ENCODE measurements at regions not wholly inside any gene's neighbourhood (a gene's known extent, or its start where the extent isn't known, plus 50 kb on each side); places are given as distances from the start of the nearest gene placed in this dataset.

DNA sequence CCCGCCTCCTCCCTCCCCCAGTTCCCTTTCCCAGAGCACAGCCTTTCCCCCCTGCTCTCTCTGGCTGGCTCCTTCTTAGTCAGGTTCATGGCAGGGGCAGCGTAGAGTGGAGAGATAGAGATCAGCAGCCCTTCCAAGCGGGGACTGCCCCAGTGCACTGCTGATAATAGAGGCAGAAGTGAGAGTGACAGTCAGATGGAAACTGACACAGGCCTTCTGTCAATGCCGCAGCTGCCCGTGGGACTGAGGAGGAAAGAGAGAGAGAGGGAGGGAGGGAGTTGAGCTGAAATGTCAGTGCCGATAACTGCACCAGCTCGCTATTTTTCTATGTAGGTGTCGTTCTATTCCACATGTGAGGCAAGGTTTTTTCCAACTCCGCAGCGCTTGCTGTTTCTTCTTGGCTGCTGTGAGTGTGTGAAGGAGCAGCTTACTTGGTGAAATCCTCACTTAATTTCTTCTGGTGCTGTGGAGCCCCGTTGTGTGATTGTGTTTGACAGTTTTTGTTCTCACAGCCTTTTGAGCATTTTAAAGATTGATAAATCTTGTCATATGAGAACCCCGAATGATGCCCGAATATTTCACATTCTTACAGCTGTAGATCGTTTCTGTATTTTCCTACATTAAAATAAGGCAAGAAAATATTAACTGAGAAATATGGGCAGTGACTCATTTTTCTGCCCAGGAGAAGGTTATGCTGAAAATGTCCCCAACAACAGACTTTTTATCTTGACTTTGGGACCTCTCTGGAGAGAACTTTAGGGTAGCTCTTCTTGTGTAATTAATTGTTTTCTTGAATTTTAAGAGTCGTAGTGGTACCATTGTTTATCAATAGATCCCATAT lies 386.4 kb upstream of the MMS22L start:
- TF ChIP-seq, protein P1, sequence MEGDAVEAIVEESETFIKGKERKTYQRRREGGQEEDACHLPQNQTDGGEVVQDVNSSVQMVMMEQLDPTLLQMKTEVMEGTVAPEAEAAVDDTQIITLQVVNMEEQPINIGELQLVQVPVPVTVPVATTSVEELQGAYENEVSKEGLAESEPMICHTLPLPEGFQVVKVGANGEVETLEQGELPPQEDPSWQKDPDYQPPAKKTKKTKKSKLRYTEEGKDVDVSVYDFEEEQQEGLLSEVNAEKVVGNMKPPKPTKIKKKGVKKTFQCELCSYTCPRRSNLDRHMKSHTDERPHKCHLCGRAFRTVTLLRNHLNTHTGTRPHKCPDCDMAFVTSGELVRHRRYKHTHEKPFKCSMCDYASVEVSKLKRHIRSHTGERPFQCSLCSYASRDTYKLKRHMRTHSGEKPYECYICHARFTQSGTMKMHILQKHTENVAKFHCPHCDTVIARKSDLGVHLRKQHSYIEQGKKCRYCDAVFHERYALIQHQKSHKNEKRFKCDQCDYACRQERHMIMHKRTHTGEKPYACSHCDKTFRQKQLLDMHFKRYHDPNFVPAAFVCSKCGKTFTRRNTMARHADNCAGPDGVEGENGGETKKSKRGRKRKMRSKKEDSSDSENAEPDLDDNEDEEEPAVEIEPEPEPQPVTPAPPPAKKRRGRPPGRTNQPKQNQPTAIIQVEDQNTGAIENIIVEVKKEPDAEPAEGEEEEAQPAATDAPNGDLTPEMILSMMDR (conservative IDR thresholded peaks at IDR 0.05; ENCODE audit: low read length), result no peak
- TF ChIP-seq EZH2phosphoT487 (IDR thresholded peaks at IDR 0.05; ENCODE audit: borderline replicate concordance), result no peak
- Histone ChIP-seq H3K27me3 (ENCODE audit: insufficient read depth, low read length, poor library complexity, severe bottlenecking) (no peaks in the 10 kb centered on the region), H3K9me2 (replicated peaks; ENCODE audit: low read depth, low read length) (no peaks in the 10 kb centered on the region), H2AFZ (ENCODE audit: low read length) (no peak overlapping the region), H3K9me3 (ENCODE audit: insufficient read depth, low read depth, low read length) (no peaks in the 10 kb centered on the region), H3F3A (ENCODE audit: low read depth) (no peaks in the 10 kb centered on the region), H3K4me2 (ENCODE audit: low read depth, low read length, poor library complexity, severe bottlenecking) (no peak overlapping the region), H3K9ac (ENCODE audit: low read depth, low read length, poor library complexity, severe bottlenecking) (no peak overlapping the region), H3K36me3 (ENCODE audit: insufficient read depth, low read length) (no peaks in the 10 kb centered on the region), H3K4me1 (ENCODE audit: insufficient read depth, low read length, poor library complexity, severe bottlenecking) (no peaks in the 10 kb centered on the region), H3K79me2 (ENCODE audit: insufficient read depth, low read length) (no peaks in the 10 kb centered on the region), H3K4me3 (ENCODE audit: low read length, poor library complexity, severe bottlenecking) (no peak overlapping the region), H4K20me1 (ENCODE audit: insufficient read depth, low read length, poor library complexity, severe bottlenecking) (no peaks in the 10 kb centered on the region)

DNA sequence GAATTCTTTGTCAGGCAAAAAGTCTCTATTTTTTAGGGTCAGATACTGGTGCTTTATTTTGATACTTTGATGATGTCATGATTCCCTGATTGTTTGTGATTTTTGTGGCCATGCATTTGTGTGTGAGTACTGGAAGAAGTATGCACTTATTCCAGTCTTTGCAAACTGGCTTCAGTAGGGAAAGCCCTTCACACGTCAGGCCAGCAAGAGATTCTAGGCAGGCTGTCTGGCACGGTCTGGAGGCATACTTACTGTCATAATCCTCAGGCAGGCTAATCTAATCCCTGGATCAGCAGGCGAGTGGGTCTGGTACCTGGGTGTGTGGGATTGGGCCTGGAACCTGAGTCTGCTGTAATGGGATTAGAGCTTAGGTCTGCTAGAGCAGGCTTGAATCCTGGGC lies 391.8 kb upstream of the MMS22L start:
- no peaks in the 10 kb centered on the region for H4K20me1 ChIP-seq (ENCODE audit: insufficient read depth, low read length, poor library complexity, severe bottlenecking)
- H3K79me2 ChIP-seq (ENCODE audit: insufficient read depth, low read length), result no peaks in the 10 kb centered on the region
- no peaks in the 10 kb centered on the region for H3K36me3 ChIP-seq (ENCODE audit: insufficient read depth, low read length)
- no peaks in the 10 kb centered on the region for H3K9me3 ChIP-seq (ENCODE audit: insufficient read depth, low read depth, low read length)
- no peak overlapping the region for H3K4me3 ChIP-seq (ENCODE audit: low read length, poor library complexity, severe bottlenecking)
- no peaks in the 10 kb centered on the region for H3K9me2 ChIP-seq (replicated peaks; ENCODE audit: low read depth, low read length)
- H3K4me2 ChIP-seq (ENCODE audit: low read depth, low read length, poor library complexity, severe bottlenecking), result no peak overlapping the region
- no peak overlapping the region for H3K9ac ChIP-seq (ENCODE audit: low read depth, low read length, poor library complexity, severe bottlenecking)
- no peaks in the 10 kb centered on the region for H3F3A ChIP-seq (ENCODE audit: low read depth)
- no peak for TF ChIP-seq EZH2phosphoT487 (IDR thresholded peaks at IDR 0.05; ENCODE audit: borderline replicate concordance)
- TF ChIP-seq, protein P1 (conservative IDR thresholded peaks at IDR 0.05; ENCODE audit: low read length), result no peak
- H3K27me3 ChIP-seq (ENCODE audit: insufficient read depth, low read length, poor library complexity, severe bottlenecking), result no peaks in the 10 kb centered on the region
- no peaks in the 10 kb centered on the region for H3K4me1 ChIP-seq (ENCODE audit: insufficient read depth, low read length, poor library complexity, severe bottlenecking)
- no peak overlapping the region for H2AFZ ChIP-seq (ENCODE audit: low read length)

DNA sequence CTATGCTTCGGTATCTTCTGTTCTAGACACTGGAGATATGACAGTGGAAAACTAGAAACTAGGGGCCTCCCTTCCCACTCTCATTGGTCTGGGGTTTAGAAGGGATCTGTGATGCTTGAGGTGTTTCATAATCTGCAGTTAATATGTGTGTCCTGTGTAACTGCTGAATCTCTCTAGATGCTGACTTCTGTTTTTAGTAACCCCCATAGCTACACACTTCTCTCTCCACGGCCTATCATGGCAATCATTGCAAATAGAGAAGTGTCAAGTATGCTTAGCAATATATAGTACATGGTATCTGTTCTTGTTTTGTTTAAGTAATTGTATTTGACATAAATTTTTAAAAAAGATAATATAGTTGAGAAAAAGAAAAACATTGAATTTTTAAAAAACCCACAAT lies 394.6 kb upstream of the MMS22L start:
- no peak overlapping the region for H2AFZ ChIP-seq (ENCODE audit: low read length)
- no peaks in the 10 kb centered on the region for H3K79me2 ChIP-seq (ENCODE audit: insufficient read depth, low read length)
- no peaks in the 10 kb centered on the region for H3K9me2 ChIP-seq (replicated peaks; ENCODE audit: low read depth, low read length)
- H3K9me3 ChIP-seq (ENCODE audit: insufficient read depth, low read depth, low read length), result no peaks in the 10 kb centered on the region
- H3K4me3 ChIP-seq (ENCODE audit: low read length, poor library complexity, severe bottlenecking), result no peak overlapping the region
- TF ChIP-seq, protein P1 (conservative IDR thresholded peaks at IDR 0.05; ENCODE audit: low read length), result no peak
- no peak for TF ChIP-seq EZH2phosphoT487 (IDR thresholded peaks at IDR 0.05; ENCODE audit: borderline replicate concordance)
- no peaks in the 10 kb centered on the region for H3K36me3 ChIP-seq (ENCODE audit: insufficient read depth, low read length)
- no peaks in the 10 kb centered on the region for H4K20me1 ChIP-seq (ENCODE audit: insufficient read depth, low read length, poor library complexity, severe bottlenecking)
- H3F3A ChIP-seq (ENCODE audit: low read depth), result no peaks in the 10 kb centered on the region
- H3K9ac ChIP-seq (ENCODE audit: low read depth, low read length, poor library complexity, severe bottlenecking), result no peak overlapping the region
- H3K27me3 ChIP-seq (ENCODE audit: insufficient read depth, low read length, poor library complexity, severe bottlenecking), result no peaks in the 10 kb centered on the region
- no peak overlapping the region for H3K4me2 ChIP-seq (ENCODE audit: low read depth, low read length, poor library complexity, severe bottlenecking)
- no peaks in the 10 kb centered on the region for H3K4me1 ChIP-seq (ENCODE audit: insufficient read depth, low read length, poor library complexity, severe bottlenecking)
